GM18873 (cell line): ENCODE measurements at regions not wholly inside any gene's neighbourhood (a gene's known extent, or its start where the extent isn't known, plus 50 kb on each side); places are given as distances from the start of the nearest gene placed in this dataset.
"Not testable (repeated sequence)": the region's sequence is repeated elsewhere in the genome, so short reads cannot be mapped to it uniquely, and the experiment has no call there.

Experiments
- ATAC-seq: cut with Tn5 transposase; IDR thresholded peaks from one replicate; pipeline ENCODE4 v1.9.1; 2021; ENCODE audit warnings: mild to moderate bottlenecking, moderate library complexity, moderate number of reproducible peaks; ENCODE audit not compliant: unreplicated experiment, low FRiP score

- no peak for ATAC-seq
Measured at GRCh38 chr2:236816197-236817170, 246.9 kb downstream of the ACKR3 start.

- no peak for ATAC-seq
Measured at GRCh38 chr2:236818281-236819045, 248.8 kb downstream of the ACKR3 start.

GRCh38 chr2:236819275-236820002 is 249.8 kb downstream of the ACKR3 start:
- no peak for ATAC-seq

- ATAC-seq: no peak
Measured at GRCh38 chr2:236820763-236821344, 251.2 kb downstream of the ACKR3 start.

GRCh38 chr2:236823041-236823629 is 253.5 kb downstream of the ACKR3 start:
- no peak for ATAC-seq

- no peak for ATAC-seq
Measured at GRCh38 chr2:236823963-236824362, 254.3 kb downstream of the ACKR3 start.

GRCh38 chr2:236824836-236825235 is 255.2 kb downstream of the ACKR3 start:
- ATAC-seq: no peak

GRCh38 chr2:236825989-236826510 is 256.4 kb downstream of the ACKR3 start:
- ATAC-seq: no peak

GRCh38 chr2:236826606-236827156 is 257.1 kb downstream of the ACKR3 start:
- ATAC-seq: no peak

GRCh38 chr2:236827997-236828396 is 257.7 kb upstream of the COPS8 start:
- no peak for ATAC-seq

GRCh38 chr2:236828820-236829219 is 256.9 kb upstream of the COPS8 start:
- ATAC-seq: no peak

GRCh38 chr2:236830926-236831325 is 254.8 kb upstream of the COPS8 start:
- no peak for ATAC-seq

- no peak for ATAC-seq
Measured at GRCh38 chr2:236831698-236832097, 254.0 kb upstream of the COPS8 start.

GRCh38 chr2:236833501-236834073 is 252.1 kb upstream of the COPS8 start:
- ATAC-seq: no peak

- ATAC-seq: no peak
Measured at GRCh38 chr2:236834284-236834683, 251.4 kb upstream of the COPS8 start.

GRCh38 chr2:236835307-236836024 is 250.2 kb upstream of the COPS8 start:
- no peak for ATAC-seq

GRCh38 chr2:236836028-236836427 is 249.7 kb upstream of the COPS8 start:
- not testable (repeated sequence) for ATAC-seq

GRCh38 chr2:236840215-236840614 is 245.5 kb upstream of the COPS8 start:
- no peak for ATAC-seq
